ENCODE measurements at regions not wholly inside any gene's neighbourhood (a gene's known extent, or its start where the extent isn't known, plus 50 kb on each side); places are given as distances from the start of the nearest gene placed in this dataset.

DNA sequence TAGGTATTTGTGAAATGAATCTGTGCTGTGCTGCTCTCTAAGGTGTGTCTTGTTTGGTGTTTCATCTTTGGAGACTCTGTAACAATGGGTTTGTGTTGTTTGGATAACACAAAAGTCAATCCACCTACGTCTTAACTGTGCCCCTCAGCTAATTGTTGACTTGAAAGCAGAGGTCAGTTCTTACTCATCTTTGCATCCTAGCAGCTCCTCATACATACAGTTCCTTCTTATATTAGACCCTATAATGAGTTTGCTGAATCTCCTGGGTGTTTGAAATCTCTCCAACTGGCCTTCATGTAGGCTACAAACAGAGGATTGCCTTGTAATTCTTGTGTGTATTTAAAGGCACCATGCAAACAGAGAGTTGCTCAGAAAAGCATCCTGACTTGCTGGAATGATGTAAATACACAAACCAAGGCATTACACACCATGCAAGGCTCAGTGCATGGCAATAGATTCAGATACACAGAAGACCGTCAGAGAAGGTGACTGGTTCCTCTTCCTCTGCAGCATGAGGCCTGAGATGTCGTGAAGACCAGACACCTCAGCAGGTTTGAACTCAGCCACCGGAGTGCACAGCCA is 220.0 kb upstream of the JADE1 start:
- Histone ChIP-seq H3K4me1 (ENCODE audit: control insufficient read depth, insufficient read depth, low read length, poor library complexity, severe bottlenecking) (no peaks in the 10 kb centered on the region), H3K4me3 (ENCODE audit: extremely low read depth, insufficient read depth, low read length, poor library complexity, severe bottlenecking) (no peak overlapping the region), H3K36me3 (ENCODE audit: control insufficient read depth, insufficient read depth, low read length) (no peaks in the 10 kb centered on the region), H3K9me3 (ENCODE audit: control insufficient read depth, low read length) (peaks cover 6% of the 10 kb centered on the region), H3K27ac (ENCODE audit: low read depth, low read length, severe bottlenecking) (no peak overlapping the region)
- WGBS, 2 experiments (ENCODE audit: insufficient coverage in 2 of 2): 96 to 100% methylated on average over 3 of the region's 4 CpGs

DNA sequence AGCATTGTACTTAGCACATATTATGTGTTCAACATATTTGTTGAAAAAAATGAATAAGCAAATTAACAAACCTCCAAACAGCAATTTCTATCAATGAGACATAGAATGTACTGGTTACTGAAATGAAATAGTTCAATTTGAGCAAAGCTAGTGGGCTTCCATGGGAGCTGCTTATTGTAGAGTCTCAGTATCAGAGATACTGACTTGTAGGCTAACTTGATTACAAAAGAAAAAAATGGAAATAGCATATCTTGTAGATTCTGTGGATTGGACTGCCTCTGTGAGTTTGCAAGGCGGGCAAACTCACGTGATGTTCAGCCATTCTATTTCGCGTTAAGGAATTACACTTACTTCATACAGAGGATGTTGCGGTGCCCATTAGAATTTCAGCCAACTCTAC is 222.1 kb upstream of the JADE1 start:
- H3K4me3 ChIP-seq (ENCODE audit: extremely low read depth, insufficient read depth, low read length, poor library complexity, severe bottlenecking): no peak overlapping the region
- H3K4me1 ChIP-seq (ENCODE audit: control insufficient read depth, insufficient read depth, low read length, poor library complexity, severe bottlenecking): no peaks in the 10 kb centered on the region
- 94 to 100% methylated on average over 1 to 5 of the region's 5 CpGs for WGBS, 2 experiments (ENCODE audit: insufficient coverage in 2 of 2)
- no peaks in the 10 kb centered on the region for H3K9me3 ChIP-seq (ENCODE audit: control insufficient read depth, low read length)
- H3K36me3 ChIP-seq (ENCODE audit: control insufficient read depth, insufficient read depth, low read length): no peaks in the 10 kb centered on the region
- no peak overlapping the region for H3K27ac ChIP-seq (ENCODE audit: low read depth, low read length, severe bottlenecking)

DNA sequence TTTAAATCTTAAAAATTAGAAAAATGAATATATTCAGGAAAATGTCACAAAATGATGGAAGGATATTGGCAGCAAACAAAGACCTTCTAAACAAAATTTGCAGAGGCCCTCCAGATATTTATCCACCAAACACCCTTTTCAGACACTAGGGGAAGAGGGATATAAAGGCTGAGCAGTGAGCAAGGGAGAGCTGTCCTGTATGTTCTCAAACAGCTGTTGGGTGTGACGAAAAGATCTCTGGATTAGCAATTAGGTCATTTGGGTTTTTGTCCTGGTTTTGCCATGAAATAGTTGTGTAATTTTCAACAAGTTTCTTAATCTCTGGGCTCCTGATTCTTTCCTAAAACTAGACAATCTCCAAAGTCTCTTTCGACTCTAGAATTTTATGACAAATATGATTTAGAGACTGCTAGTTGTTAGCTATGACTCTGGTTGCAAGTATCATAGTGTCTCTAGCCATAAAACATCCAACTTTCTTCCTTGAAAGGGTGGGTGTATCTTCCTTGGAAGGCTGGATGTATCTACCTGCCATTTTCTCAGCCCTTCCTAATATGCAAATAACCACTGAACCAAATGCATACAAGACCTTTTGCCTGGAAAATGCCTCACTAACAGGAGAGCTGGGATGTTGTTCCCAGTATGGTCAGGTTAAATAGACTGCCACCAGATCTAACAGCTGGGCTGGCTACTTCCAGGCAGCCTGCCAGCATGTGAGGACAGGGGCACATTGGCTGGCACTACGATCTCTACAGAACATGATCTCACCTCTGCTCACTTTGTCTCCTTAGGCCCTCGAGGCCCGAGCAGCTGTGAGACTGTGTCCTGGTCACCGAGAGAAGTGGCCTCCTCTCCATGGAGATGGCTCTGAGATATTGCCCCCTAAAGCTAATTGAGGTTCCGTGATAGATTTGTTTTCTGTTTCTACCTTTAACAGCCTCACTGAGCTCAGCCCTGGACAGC is 225.5 kb upstream of the JADE1 start:
- Histone ChIP-seq H3K36me3 (ENCODE audit: control insufficient read depth, insufficient read depth, low read length) (no peaks in the 10 kb centered on the region), H3K27ac (ENCODE audit: low read depth, low read length, severe bottlenecking) (no peak overlapping the region), H3K4me3 (ENCODE audit: extremely low read depth, insufficient read depth, low read length, poor library complexity, severe bottlenecking) (no peak overlapping the region), H3K9me3 (ENCODE audit: control insufficient read depth, low read length) (no peaks in the 10 kb centered on the region), H3K4me1 (ENCODE audit: control insufficient read depth, insufficient read depth, low read length, poor library complexity, severe bottlenecking) (no peaks in the 10 kb centered on the region)
- 94 to 100% methylated on average over 6 of the region's 7 CpGs for WGBS, 2 experiments (ENCODE audit: insufficient coverage in 2 of 2)

DNA sequence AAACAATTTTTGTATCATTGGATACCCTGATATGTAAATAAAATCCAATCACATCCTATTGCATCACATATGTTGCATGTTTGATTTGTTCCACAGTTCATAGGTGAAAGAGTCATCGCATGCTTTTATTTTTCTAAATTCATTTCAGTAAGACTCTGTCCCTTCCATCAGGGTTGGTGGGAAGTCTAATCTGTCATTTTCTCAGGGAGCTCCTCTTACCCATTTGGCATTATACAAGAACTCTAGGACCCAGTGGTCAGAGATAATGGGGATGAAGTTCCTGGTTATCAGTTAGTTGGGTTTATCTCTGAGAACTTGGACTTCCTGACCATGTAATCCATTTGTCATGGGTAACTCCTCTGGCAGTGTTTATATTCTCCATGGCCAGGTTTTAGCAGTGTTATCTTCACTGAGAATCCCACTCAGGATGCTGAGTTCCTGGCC is 227.1 kb upstream of the JADE1 start:
- no peaks in the 10 kb centered on the region for H3K9me3 ChIP-seq (ENCODE audit: control insufficient read depth, low read length)
- H3K4me3 ChIP-seq (ENCODE audit: extremely low read depth, insufficient read depth, low read length, poor library complexity, severe bottlenecking): no peak overlapping the region
- no peaks in the 10 kb centered on the region for H3K4me1 ChIP-seq (ENCODE audit: control insufficient read depth, insufficient read depth, low read length, poor library complexity, severe bottlenecking)
- no peak overlapping the region for H3K27ac ChIP-seq (ENCODE audit: low read depth, low read length, severe bottlenecking)
- WGBS, 2 experiments (ENCODE audit: insufficient coverage in 2 of 2): 83% methylated on average over 1 of the region's 1 CpG; no CpG with 5 or more reads in 1 of the 2 experiments
- no peaks in the 10 kb centered on the region for H3K36me3 ChIP-seq (ENCODE audit: control insufficient read depth, insufficient read depth, low read length)

DNA sequence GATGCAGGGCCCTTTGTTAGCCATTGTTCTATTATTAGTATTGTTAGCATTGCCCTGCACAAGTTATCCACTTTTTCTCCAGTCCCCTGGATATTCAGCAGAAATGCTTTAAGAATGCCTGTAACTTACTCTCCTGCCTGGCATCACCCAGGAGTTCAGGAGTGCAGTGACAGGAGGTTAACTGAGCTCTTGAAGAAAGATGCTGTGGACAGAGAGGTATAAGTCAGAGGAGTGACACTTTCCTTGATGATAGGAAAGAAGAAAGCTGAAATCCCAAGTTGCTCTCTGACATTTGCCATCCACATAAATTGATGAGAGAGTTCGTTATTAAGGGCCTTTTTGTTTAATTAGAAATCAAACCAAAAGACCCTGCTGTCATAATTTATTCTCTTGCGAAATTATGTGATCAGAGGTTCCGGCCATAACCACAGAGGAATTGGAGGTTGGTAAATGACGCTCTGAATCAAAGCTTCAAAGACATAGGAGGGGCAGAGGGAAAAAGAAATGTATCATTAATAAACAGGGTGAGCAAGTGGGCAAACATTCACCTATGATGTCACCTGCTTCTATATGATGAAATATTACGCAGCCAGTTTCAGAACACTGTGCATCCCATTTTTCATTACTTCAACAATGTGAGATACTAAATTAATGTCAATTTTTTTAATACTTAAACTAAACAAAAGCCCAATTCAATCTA is 230.2 kb upstream of the JADE1 start:
- no CpG with 5 or more reads among the region's 5 CpGs for WGBS, 2 experiments (ENCODE audit: insufficient coverage in 2 of 2)
- H3K36me3 ChIP-seq (ENCODE audit: control insufficient read depth, insufficient read depth, low read length): no peaks in the 10 kb centered on the region
- no peak overlapping the region for H3K27ac ChIP-seq (ENCODE audit: low read depth, low read length, severe bottlenecking)
- peaks cover under 1% of the 10 kb centered on the region for H3K4me1 ChIP-seq (ENCODE audit: control insufficient read depth, insufficient read depth, low read length, poor library complexity, severe bottlenecking)
- H3K4me3 ChIP-seq (ENCODE audit: extremely low read depth, insufficient read depth, low read length, poor library complexity, severe bottlenecking): no peak overlapping the region
- no peaks in the 10 kb centered on the region for H3K9me3 ChIP-seq (ENCODE audit: control insufficient read depth, low read length)

DNA sequence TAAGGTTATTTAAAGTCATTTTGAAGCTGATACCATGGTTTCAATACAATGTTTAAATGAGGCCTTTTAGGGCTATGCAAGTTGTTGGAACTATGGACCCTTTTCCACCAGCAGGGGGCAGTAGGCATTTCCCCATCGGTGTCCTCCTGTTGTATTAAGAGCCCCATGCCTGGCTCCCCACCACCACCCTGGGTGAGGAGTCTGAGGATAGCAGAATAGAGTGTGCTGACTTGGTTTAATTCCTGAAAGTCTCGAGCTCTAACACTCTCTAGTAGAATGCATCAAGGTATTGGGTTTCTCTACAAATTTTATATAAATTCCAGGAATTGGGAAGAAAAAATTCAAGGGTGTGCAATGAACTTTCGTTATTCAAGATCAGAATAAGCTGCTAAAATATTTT is 234.8 kb upstream of the JADE1 start:
- Histone ChIP-seq H3K4me3 (ENCODE audit: extremely low read depth, insufficient read depth, low read length, poor library complexity, severe bottlenecking) (no peak overlapping the region), H3K9me3 (ENCODE audit: control insufficient read depth, low read length) (no peaks in the 10 kb centered on the region), H3K36me3 (ENCODE audit: control insufficient read depth, insufficient read depth, low read length) (no peaks in the 10 kb centered on the region), H3K4me1 (ENCODE audit: control insufficient read depth, insufficient read depth, low read length, poor library complexity, severe bottlenecking) (peaks cover 37% of the 10 kb centered on the region), H3K27ac (ENCODE audit: low read depth, low read length, severe bottlenecking) (no peak overlapping the region)
- WGBS, 2 experiments (ENCODE audit: insufficient coverage in 2 of 2): 0% methylated on average over 1 of the region's 3 CpGs

GRCh38 chr4:128573781-128574508 is 235.6 kb upstream of the JADE1 start:
- H3K4me3 ChIP-seq (ENCODE audit: extremely low read depth, insufficient read depth, low read length, poor library complexity, severe bottlenecking): no peak overlapping the region
- H3K36me3 ChIP-seq (ENCODE audit: control insufficient read depth, insufficient read depth, low read length): no peaks in the 10 kb centered on the region
- no peaks in the 10 kb centered on the region for H3K9me3 ChIP-seq (ENCODE audit: control insufficient read depth, low read length)
- H3K4me1 ChIP-seq (ENCODE audit: control insufficient read depth, insufficient read depth, low read length, poor library complexity, severe bottlenecking): peaks cover 44% of the 10 kb centered on the region
- peak overlapping the region; percentile 95 for H3K27ac ChIP-seq (ENCODE audit: low read depth, low read length, severe bottlenecking)
- WGBS, 2 experiments (ENCODE audit: insufficient coverage in 2 of 2): 88% methylated on average over 4 of the region's 4 CpGs; no CpG with 5 or more reads in 1 of the 2 experiments

- H3K27ac ChIP-seq (ENCODE audit: low read depth, low read length, severe bottlenecking): peak overlapping the region; percentile 95
- H3K36me3 ChIP-seq (ENCODE audit: control insufficient read depth, insufficient read depth, low read length): no peaks in the 10 kb centered on the region
- peaks cover 47% of the 10 kb centered on the region for H3K4me1 ChIP-seq (ENCODE audit: control insufficient read depth, insufficient read depth, low read length, poor library complexity, severe bottlenecking)
- no peaks in the 10 kb centered on the region for H3K9me3 ChIP-seq (ENCODE audit: control insufficient read depth, low read length)
- 75 to 92% methylated on average over 2 of the region's 3 CpGs for WGBS, 2 experiments (ENCODE audit: insufficient coverage in 2 of 2)
- H3K4me3 ChIP-seq (ENCODE audit: extremely low read depth, insufficient read depth, low read length, poor library complexity, severe bottlenecking): no peak overlapping the region
Measured at GRCh38 chr4:128572778-128573241, 236.7 kb upstream of the JADE1 start.

GRCh38 chr4:128571747-128572146 is 237.8 kb upstream of the JADE1 start:
- H3K9me3 ChIP-seq (ENCODE audit: control insufficient read depth, low read length): no peaks in the 10 kb centered on the region
- peaks cover 47% of the 10 kb centered on the region for H3K4me1 ChIP-seq (ENCODE audit: control insufficient read depth, insufficient read depth, low read length, poor library complexity, severe bottlenecking)
- no peaks in the 10 kb centered on the region for H3K36me3 ChIP-seq (ENCODE audit: control insufficient read depth, insufficient read depth, low read length)
- no peak overlapping the region for H3K4me3 ChIP-seq (ENCODE audit: extremely low read depth, insufficient read depth, low read length, poor library complexity, severe bottlenecking)
- no peak overlapping the region for H3K27ac ChIP-seq (ENCODE audit: low read depth, low read length, severe bottlenecking)

DNA sequence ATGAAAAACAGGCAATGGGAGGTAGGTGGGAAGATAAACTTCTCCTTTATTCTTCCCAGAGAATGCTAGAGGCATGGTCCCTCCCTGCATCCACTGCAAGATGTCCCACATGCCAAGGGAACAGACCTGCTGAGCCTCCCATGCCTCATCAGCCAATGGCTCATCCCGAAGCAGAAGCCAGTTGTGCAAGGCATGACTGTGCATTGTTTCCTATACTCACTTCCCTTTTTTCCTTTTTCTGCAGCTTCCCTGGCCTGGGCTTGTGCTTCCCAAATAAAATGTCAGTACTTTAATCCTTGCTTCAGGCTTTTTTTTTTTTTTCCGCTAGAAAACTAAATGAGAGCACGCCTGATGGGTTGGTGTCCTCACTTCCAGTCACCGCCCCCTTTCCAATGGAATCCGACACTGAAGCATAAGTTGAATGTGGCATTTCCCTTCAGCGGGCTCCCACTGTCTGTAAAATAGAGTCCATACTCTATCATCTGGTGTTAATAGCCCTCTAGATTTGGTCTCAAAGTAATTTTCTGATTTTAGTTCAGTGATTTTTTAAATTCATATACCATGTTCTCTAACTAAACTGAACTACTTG is 239.0 kb upstream of the JADE1 start:
- H3K4me3 ChIP-seq (ENCODE audit: extremely low read depth, insufficient read depth, low read length, poor library complexity, severe bottlenecking): no peak overlapping the region
- WGBS, 2 experiments (ENCODE audit: insufficient coverage in 2 of 2): 84 to 92% methylated on average over 1 to 3 of the region's 6 CpGs
- no peak overlapping the region for H3K27ac ChIP-seq (ENCODE audit: low read depth, low read length, severe bottlenecking)
- H3K4me1 ChIP-seq (ENCODE audit: control insufficient read depth, insufficient read depth, low read length, poor library complexity, severe bottlenecking): peaks cover 47% of the 10 kb centered on the region
- no peaks in the 10 kb centered on the region for H3K9me3 ChIP-seq (ENCODE audit: control insufficient read depth, low read length)
- H3K36me3 ChIP-seq (ENCODE audit: control insufficient read depth, insufficient read depth, low read length): no peaks in the 10 kb centered on the region
